Right lobe of liver (tissue), 6 donors: ENCODE measurements at regions not wholly inside any gene's neighbourhood (a gene's known extent, or its start where the extent isn't known, plus 50 kb on each side); places are given as distances from the start of the nearest gene placed in this dataset.

ENCODE experiments used
- ATAC-seq, 4 donors: fragments of 200-7000 bp; cut with Tn5 transposase; one replicate each; pipeline ENCODE4 v1.9.1; 2020; ENCODE audit warnings: mild to moderate bottlenecking in 4 of 4, moderate library complexity in 4 of 4
- DNase-seq, 3 donors: peaks; one replicate each; pipeline ENCODE4 v3.0.0-alpha.2; 2020
- H3K27ac ChIP-seq, 3 donors: fragments of 200-600 bp; one replicate each; pipeline ENCODE4 v1.8.0; 2022
- H3K27me3 ChIP-seq, 2 donors: fragments of 200-600 bp; one replicate each; pipeline ENCODE4 v1.8.0; 2022
- H3K36me3 ChIP-seq, 4 donors: fragments of 200-600 bp; sonication (generic) in 1 of 4; one replicate each; pipeline versions ENCODE4 v1.5.1 to v1.8.0; 2017 to 2022; ENCODE audit warnings: control low read depth in 1 of 4
- H3K4me1 ChIP-seq, 4 donors: fragments of 200-600 bp; sonication (generic) in 1 of 4; one replicate each; pipeline versions ENCODE4 v1.5.1 to v1.8.0; 2017 to 2022; ENCODE audit warnings: control low read depth in 1 of 4
- H3K4me3 ChIP-seq, 3 donors: fragments of 200-600 bp; one replicate each; pipeline ENCODE4 v1.8.0; 2022
- H3K9me3 ChIP-seq, 4 donors: fragments of 200-600 bp; sonication (generic) in 1 of 4; one replicate each; pipeline versions ENCODE4 v1.5.1 to v1.8.0; 2017 to 2022; ENCODE audit warnings: control low read depth in 1 of 4
- CTCF ChIP-seq, 4 donors: fragments of 200-600 bp in 3 of 4; fragments of 450-650 bp in 1 of 4; IDR thresholded peaks; one replicate each; pipeline versions ENCODE4 v1.5.1 to v1.8.0; 2016 to 2022; ENCODE audit warnings: antibody characterized with exemption in 4 of 4, mild to moderate bottlenecking in 2 of 4
- POLR2A ChIP-seq: fragments of 450-650 bp; IDR thresholded peaks from one replicate; pipeline ENCODE4 v1.6.1; 2017; ENCODE audit warnings: antibody characterized with exemption, mild to moderate bottlenecking
- WGBS: methylation state at CpG from one replicate; pipeline ENCODE4 v1.1.6; 2018; ENCODE audit warnings: low coverage, low lambda C conversion rate; ENCODE audit not compliant: insufficient coverage; ENCODE audit errors: missing lambda C conversion rate; 5-methylcytosine and 5-hydroxymethylcytosine counted together
- intact Hi-C, 2 donors: fragments of 100-400 bp; cut with DNase I; formaldehyde crosslinking; loops; one replicate each; pipeline versions ENCODE4 v1.11.2 to v1.14.1; 2022
- donor health status: DM: no; HTN: yes; CAD: no.
- donor health status: DM: no; HTN: no; CAD: no.
- donor health status: DM: no; HTN: no; CAD: no.
- donor health status: DM: no; HTN: yes; CAD: no.
- donor health status: DM: no; HTN: yes; CAD: no.

GRCh38 chr12:18207266-18207665, 54.1 kb upstream of the PIK3C2G start:
- no peak overlapping the region for H3K4me3 ChIP-seq
- no peaks in the 10 kb centered on the region for H3K9me3 ChIP-seq
- H3K27me3 ChIP-seq = no peaks in the 10 kb centered on the region
- ATAC-seq (no peak), DNase-seq (no peak)
- TF ChIP-seq CTCF (IDR thresholded peaks at IDR 0.05) (no peak), POLR2A (no peak)
- intact Hi-C loops = no loop called here
- H3K36me3 ChIP-seq = no peaks in the 10 kb centered on the region
- H3K4me1 ChIP-seq = no peaks in the 10 kb centered on the region
- H3K27ac ChIP-seq = no peak overlapping the region

GRCh38 chr12:18206198-18206597, 55.1 kb upstream of the PIK3C2G start:
- TF ChIP-seq CTCF (IDR thresholded peaks at IDR 0.05) = no peak
- TF ChIP-seq POLR2A = no peak
- no peak for DNase-seq
- H3K27me3 ChIP-seq = no peaks in the 10 kb centered on the region

GRCh38 chr12:18204053-18204452, 57.3 kb upstream of the PIK3C2G start:
- 57% methylated on average over 4 of the region's 4 CpGs for WGBS
- H3K9me3 ChIP-seq = no peaks in the 10 kb centered on the region
- H3K36me3 ChIP-seq = no peaks in the 10 kb centered on the region
- H3K4me3 ChIP-seq = no peak overlapping the region
- DNase-seq = no peak
- H3K27ac ChIP-seq = no peak overlapping the region
- intact Hi-C loops = no loop called here
- no peaks in the 10 kb centered on the region for H3K4me1 ChIP-seq
- TF ChIP-seq POLR2A (no peak), CTCF (IDR thresholded peaks at IDR 0.05) (no peak)
- no peaks in the 10 kb centered on the region for H3K27me3 ChIP-seq
- ATAC-seq = no peak

More at GRCh38 chr12:18206198-18206597, 55.1 kb upstream of the PIK3C2G start:
- WGBS = 80% methylated on average over 11 of the region's 13 CpGs
- no peaks in the 10 kb centered on the region for H3K4me1 ChIP-seq
- no peaks in the 10 kb centered on the region for H3K36me3 ChIP-seq
- intact Hi-C loops = no loop called here
- no peak overlapping the region for H3K4me3 ChIP-seq
- no peak overlapping the region for H3K27ac ChIP-seq
- H3K9me3 ChIP-seq = no peaks in the 10 kb centered on the region
- ATAC-seq = no peak

- no peak for ATAC-seq
- Histone ChIP-seq H3K4me3 (no peak overlapping the region), H3K4me1 (no peaks in the 10 kb centered on the region), H3K27me3 (no peaks in the 10 kb centered on the region), H3K36me3 (no peaks in the 10 kb centered on the region), H3K9me3 (no peaks in the 10 kb centered on the region), H3K27ac (no peak overlapping the region)
- DNase-seq = no peak
- intact Hi-C loops = no loop called here
- TF ChIP-seq CTCF (IDR thresholded peaks at IDR 0.05) = no peak
- no peak for TF ChIP-seq POLR2A
These were observed 69.2 kb upstream of the PIK3C2G start for GRCh38 chr12:18192119-18192518.

GRCh38 chr12:18183141-18183540, 78.2 kb upstream of the PIK3C2G start:
- intact Hi-C loops = no loop called here
- no peak overlapping the region for H3K4me3 ChIP-seq
- H3K36me3 ChIP-seq = no peaks in the 10 kb centered on the region
- no peak for TF ChIP-seq CTCF (IDR thresholded peaks at IDR 0.05)
- no peak for TF ChIP-seq POLR2A
- no peaks in the 10 kb centered on the region for H3K4me1 ChIP-seq
- no peaks in the 10 kb centered on the region for H3K27me3 ChIP-seq
- no peak overlapping the region for H3K27ac ChIP-seq
- WGBS = 51% methylated on average over 2 of the region's 2 CpGs
- no peak for ATAC-seq
- H3K9me3 ChIP-seq = no peaks in the 10 kb centered on the region
- no peak for DNase-seq
